ENCODE measurements at regions not wholly inside any gene's neighbourhood (a gene's known extent, or its start where the extent isn't known, plus 50 kb on each side); places are given as distances from the start of the nearest gene placed in this dataset.

- intact Hi-C loops (cut with DNase I), result no loop called here
- no peak for ATAC-seq
- no peak for TF ChIP-seq POLR2A (IDR thresholded peaks at IDR 0.05)
- TF ChIP-seq CTCF (IDR thresholded peaks at IDR 0.05), result no peak
- no peaks in the 10 kb centered on the region for H3K4me1 ChIP-seq
- H3K9me3 ChIP-seq, result no peaks in the 10 kb centered on the region
- H3K4me3 ChIP-seq, result no peak overlapping the region
- no peaks in the 10 kb centered on the region for H3K36me3 ChIP-seq (replicated peaks in 1 of 2; ENCODE audit: insufficient read depth in 1 of 2, low read depth in 2 of 2)
- H3K27ac ChIP-seq, result no peak overlapping the region
- no peak for DNase-seq
- WGBS, 2 donors, result 30 to 36% methylated on average over 2 of the region's 2 CpGs
- no peaks in the 10 kb centered on the region for H3K27me3 ChIP-seq
Measured at GRCh38 chr16:61544165-61544564, 492.1 kb downstream of the CDH8 start.

GRCh38 chr16:61540216-61540615 lies 496.0 kb downstream of the CDH8 start:
- ATAC-seq (no peak), DNase-seq (no peak)
- H3K9me3 ChIP-seq, result no peaks in the 10 kb centered on the region
- H3K27ac ChIP-seq, result no peak overlapping the region
- no peaks in the 10 kb centered on the region for H3K4me1 ChIP-seq
- H3K36me3 ChIP-seq (replicated peaks in 1 of 2; ENCODE audit: insufficient read depth in 1 of 2, low read depth in 2 of 2), result no peaks in the 10 kb centered on the region
- H3K4me3 ChIP-seq, result no peak overlapping the region
- TF ChIP-seq CTCF (IDR thresholded peaks at IDR 0.05), result no peak
- no peak for TF ChIP-seq POLR2A (IDR thresholded peaks at IDR 0.05)
- WGBS, 2 donors, result 42 to 62% methylated on average over 3 of the region's 3 CpGs
- intact Hi-C loops (cut with DNase I), result no loop called here
- no peaks in the 10 kb centered on the region for H3K27me3 ChIP-seq

- TF ChIP-seq POLR2A (IDR thresholded peaks at IDR 0.05), result no peak
- TF ChIP-seq CTCF (IDR thresholded peaks at IDR 0.05), result no peak
- no peaks in the 10 kb centered on the region for H3K4me1 ChIP-seq
Measured at GRCh38 chr16:61530697-61531096, 505.5 kb downstream of the CDH8 start.

GRCh38 chr16:61500851-61501250 lies 535.4 kb downstream of the CDH8 start:
- H3K27ac ChIP-seq, result no peak overlapping the region
- ATAC-seq (no peak), DNase-seq (no peak)
- no peaks in the 10 kb centered on the region for H3K4me1 ChIP-seq
- no peak overlapping the region for H3K4me3 ChIP-seq
- WGBS, 2 donors, result 35 to 51% methylated on average over 2 of the region's 2 CpGs
- H3K36me3 ChIP-seq (replicated peaks in 1 of 2; ENCODE audit: insufficient read depth in 1 of 2, low read depth in 2 of 2), result no peaks in the 10 kb centered on the region
- no peaks in the 10 kb centered on the region for H3K9me3 ChIP-seq
- no peaks in the 10 kb centered on the region for H3K27me3 ChIP-seq
- intact Hi-C loops (cut with DNase I), result no loop called here
- no peak for TF ChIP-seq CTCF (IDR thresholded peaks at IDR 0.05)

More at GRCh38 chr16:61530697-61531096, 505.5 kb downstream of the CDH8 start:
- ATAC-seq, result no peak
- Histone ChIP-seq H3K27me3 (no peaks in the 10 kb centered on the region), H3K27ac (no peak overlapping the region), H3K4me3 (no peak overlapping the region), H3K9me3 (no peaks in the 10 kb centered on the region), H3K36me3 (replicated peaks in 1 of 2; ENCODE audit: insufficient read depth in 1 of 2, low read depth in 2 of 2) (no peaks in the 10 kb centered on the region)
- no peak for DNase-seq
- intact Hi-C loops (cut with DNase I), result no loop called here
- WGBS, 2 donors, result 47 to 55% methylated on average over 2 of the region's 2 CpGs

- WGBS, 2 donors, result 73 to 79% methylated on average over 1 of the region's 1 CpG
- no peaks in the 10 kb centered on the region for H3K27me3 ChIP-seq
- no peak for TF ChIP-seq CTCF (IDR thresholded peaks at IDR 0.05)
- TF ChIP-seq POLR2A (IDR thresholded peaks at IDR 0.05), result no peak
- no peak overlapping the region for H3K4me3 ChIP-seq
- no peaks in the 10 kb centered on the region for H3K36me3 ChIP-seq (replicated peaks in 1 of 2; ENCODE audit: insufficient read depth in 1 of 2, low read depth in 2 of 2)
- no peaks in the 10 kb centered on the region for H3K9me3 ChIP-seq
- no peak for ATAC-seq
- H3K27ac ChIP-seq, result no peak overlapping the region
- intact Hi-C loops (cut with DNase I), result no loop called here
- no peaks in the 10 kb centered on the region for H3K4me1 ChIP-seq
- no peak for DNase-seq
Measured at GRCh38 chr16:61480250-61480649, 556.0 kb downstream of the CDH8 start.
